ENCODE measurements at regions not wholly inside any gene's neighbourhood (a gene's known extent, or its start where the extent isn't known, plus 50 kb on each side); places are given as distances from the start of the nearest gene placed in this dataset.

- DNase-seq (ENCODE audit: low read depth), result no peak
- no peak for FAIRE-seq
- TF ChIP-seq CTCF (IDR thresholded peaks at IDR 0.05; ENCODE audit: insufficient read depth, low read length, severe bottlenecking), result no peak
- Histone ChIP-seq H3K36me3 (ENCODE audit: control insufficient read depth, insufficient read depth, low read length) (no peaks in the 10 kb centered on the region), H3K4me3 (ENCODE audit: low read depth, low read length) (no peak overlapping the region), H3K27me3 (ENCODE audit: control insufficient read depth, insufficient read depth, low read length) (no peaks in the 10 kb centered on the region)
Observed at GRCh38 chr6:124877468-124877867, 84.8 kb upstream of the RNF217 start.

GRCh38 chr6:124879110-124879991, 82.9 kb upstream of the RNF217 start:
- no peak for TF ChIP-seq CTCF (IDR thresholded peaks at IDR 0.05; ENCODE audit: insufficient read depth, low read length, severe bottlenecking)
- FAIRE-seq (peak; percentile 50), DNase-seq (ENCODE audit: low read depth) (no peak)
- Histone ChIP-seq H3K27me3 (ENCODE audit: control insufficient read depth, insufficient read depth, low read length) (no peaks in the 10 kb centered on the region), H3K4me3 (ENCODE audit: low read depth, low read length) (no peak overlapping the region), H3K36me3 (ENCODE audit: control insufficient read depth, insufficient read depth, low read length) (no peaks in the 10 kb centered on the region)

- Histone ChIP-seq H3K27me3 (ENCODE audit: control insufficient read depth, insufficient read depth, low read length) (no peaks in the 10 kb centered on the region), H3K36me3 (ENCODE audit: control insufficient read depth, insufficient read depth, low read length) (no peaks in the 10 kb centered on the region), H3K4me3 (ENCODE audit: low read depth, low read length) (no peak overlapping the region)
- DNase-seq (ENCODE audit: low read depth) (no peak), FAIRE-seq (no peak)
- no peak for TF ChIP-seq CTCF (IDR thresholded peaks at IDR 0.05; ENCODE audit: insufficient read depth, low read length, severe bottlenecking)
Observed at GRCh38 chr6:124879992-124880355, 82.3 kb upstream of the RNF217 start.

- no peaks in the 10 kb centered on the region for H3K36me3 ChIP-seq (ENCODE audit: control insufficient read depth, insufficient read depth, low read length)
- no peaks in the 10 kb centered on the region for H3K27me3 ChIP-seq (ENCODE audit: control insufficient read depth, insufficient read depth, low read length)
- FAIRE-seq, result no peak
- no peak for TF ChIP-seq CTCF (IDR thresholded peaks at IDR 0.05; ENCODE audit: insufficient read depth, low read length, severe bottlenecking)
- peak; percentile 26 for DNase-seq (ENCODE audit: low read depth)
- H3K4me3 ChIP-seq (ENCODE audit: low read depth, low read length), result no peak overlapping the region
Observed at GRCh38 chr6:124881898-124882578, 80.2 kb upstream of the RNF217 start.

GRCh38 chr6:124882579-124883393, 79.5 kb upstream of the RNF217 start:
- peak; percentile 79 for DNase-seq (ENCODE audit: low read depth)
- FAIRE-seq, result no peak
- H3K4me3 ChIP-seq (ENCODE audit: low read depth, low read length), result no peak overlapping the region
- TF ChIP-seq CTCF (IDR thresholded peaks at IDR 0.05; ENCODE audit: insufficient read depth, low read length, severe bottlenecking), result no peak
- no peaks in the 10 kb centered on the region for H3K27me3 ChIP-seq (ENCODE audit: control insufficient read depth, insufficient read depth, low read length)
- no peaks in the 10 kb centered on the region for H3K36me3 ChIP-seq (ENCODE audit: control insufficient read depth, insufficient read depth, low read length)
